SK-N-SH treated with all-trans-retinoic acid at 6 μM for 48 hours (cell line): ENCODE measurements at regions not wholly inside any gene's neighbourhood (a gene's known extent, or its start where the extent isn't known, plus 50 kb on each side); places are given as distances from the start of the nearest gene placed in this dataset.

Experiments used
- ATAC-seq: fragments of 200-7000 bp; cut with Tn5 transposase; 3 replicates; pipeline ENCODE4 v1.9.1; 2020; ENCODE audit warnings: mild to moderate bottlenecking, moderate library complexity
- ARNTL ChIP-seq: fragments of 450-650 bp; formaldehyde crosslinking; IDR thresholded peaks from 2 replicates; pipeline ENCODE4 v1.5.0; 2020; ENCODE audit warnings: low read depth, mild to moderate bottlenecking, moderate library complexity, borderline replicate concordance
- BACH2 ChIP-seq: fragments of 250-450 bp; sonication (Bioruptor Pico); IDR thresholded peaks from 2 replicates; pipeline ENCODE4 v1.9.0; 2021; ENCODE audit warnings: mild to moderate bottlenecking, borderline replicate concordance
- CREB5 ChIP-seq: fragments of 250-450 bp; sonication (Bioruptor Pico); IDR thresholded peaks from 2 replicates; pipeline ENCODE4 v1.5.1; 2020; ENCODE audit warnings: low read depth, mild to moderate bottlenecking, moderate library complexity
- CSDC2 ChIP-seq: fragments of 250-450 bp; sonication (Bioruptor Pico); IDR thresholded peaks from 2 replicates; pipeline ENCODE4 v1.5.0; 2020; ENCODE audit warnings: mild to moderate bottlenecking, moderate library complexity
- CSRNP3 ChIP-seq: fragments of 250-450 bp; sonication (Bioruptor Pico); IDR thresholded peaks from 2 replicates; pipeline ENCODE4 v1.5.1; 2021; ENCODE audit warnings: mild to moderate bottlenecking, moderate library complexity
- ESRRG ChIP-seq: fragments of 250-450 bp; sonication (Bioruptor Pico); IDR thresholded peaks from 2 replicates; pipeline ENCODE4 v1.6.1; 2021; ENCODE audit warnings: mild to moderate bottlenecking
- GLIS3 ChIP-seq: fragments of 250-450 bp; sonication (Bioruptor Pico); IDR thresholded peaks from 2 replicates; pipeline ENCODE4 v1.5.0; 2020; ENCODE audit warnings: mild to moderate bottlenecking, moderate library complexity
- ISL1 ChIP-seq: fragments of 250-450 bp; sonication (Bioruptor Pico); IDR thresholded peaks from 2 replicates; pipeline ENCODE4 v2.1.2; 2022; ENCODE audit warnings: mild to moderate bottlenecking, moderate library complexity
- OSR1 ChIP-seq: fragments of 250-450 bp; sonication (Bioruptor Pico); IDR thresholded peaks from 2 replicates; pipeline ENCODE4 v1.8.0; 2022; ENCODE audit warnings: moderate library complexity, mild to moderate bottlenecking, inconsistent platforms
- PATZ1 ChIP-seq: fragments of 250-450 bp; sonication (Bioruptor Pico); IDR thresholded peaks from 2 replicates; pipeline ENCODE4 v1.8.0; 2020; ENCODE audit warnings: mild to moderate bottlenecking, moderate library complexity, borderline replicate concordance
- POU6F1 ChIP-seq: fragments of 250-450 bp; sonication (Bioruptor Pico); IDR thresholded peaks from 2 replicates; pipeline ENCODE4 v1.8.0; 2021; ENCODE audit warnings: low read depth, mild to moderate bottlenecking, moderate library complexity, borderline replicate concordance
- PPARA ChIP-seq: fragments of 250-450 bp; sonication (Bioruptor Pico); IDR thresholded peaks from 2 replicates; pipeline ENCODE4 v1.5.0; 2020; ENCODE audit warnings: mild to moderate bottlenecking, borderline replicate concordance
- RARB ChIP-seq: fragments of 250-450 bp; sonication (Bioruptor Pico); IDR thresholded peaks from 2 replicates; pipeline ENCODE4 v1.8.0; 2021; ENCODE audit warnings: mild to moderate bottlenecking, moderate library complexity
- SNAI2 ChIP-seq: fragments of 250-450 bp; sonication (Bioruptor Pico); IDR thresholded peaks from 2 replicates; pipeline ENCODE4 v1.5.0; 2020; ENCODE audit warnings: mild to moderate bottlenecking, moderate library complexity
- TCF4 ChIP-seq: fragments of 250-450 bp; sonication (Bioruptor Pico); IDR thresholded peaks from 2 replicates; pipeline ENCODE4 v1.8.0; 2021; ENCODE audit warnings: mild to moderate bottlenecking, moderate library complexity, borderline replicate concordance
- TSHZ2 ChIP-seq: fragments of 250-450 bp; sonication (Bioruptor Pico); IDR thresholded peaks from 2 replicates; pipeline ENCODE4 v1.5.0; 2020; ENCODE audit warnings: mild to moderate bottlenecking, moderate library complexity
- ZC3H10 ChIP-seq: fragments of 250-450 bp; sonication (Bioruptor Pico); IDR thresholded peaks from 2 replicates; pipeline ENCODE4 v1.5.1; 2021; ENCODE audit warnings: mild to moderate bottlenecking, moderate library complexity
- ZFP3 ChIP-seq: fragments of 250-450 bp; sonication (Bioruptor Pico); IDR thresholded peaks from 2 replicates; pipeline ENCODE4 v1.5.0; 2020; ENCODE audit warnings: mild to moderate bottlenecking, moderate library complexity
- ZFP30 ChIP-seq: fragments of 450-650 bp; formaldehyde crosslinking; IDR thresholded peaks from 2 replicates; pipeline ENCODE4 v1.5.0; 2022; ENCODE audit warnings: mild to moderate bottlenecking, moderate library complexity
- ZNF565 ChIP-seq: fragments of 450-650 bp; formaldehyde crosslinking; conservative IDR thresholded peaks from 2 replicates; pipeline ENCODE4 v1.5.0; 2020; ENCODE audit warnings: low read depth, mild to moderate bottlenecking, moderate library complexity
- ZNF70 ChIP-seq: fragments of 450-650 bp; formaldehyde crosslinking; IDR thresholded peaks from 2 replicates; pipeline ENCODE4 v1.5.0; 2020; ENCODE audit warnings: mild to moderate bottlenecking, moderate library complexity
- ZNF8 ChIP-seq: fragments of 450-650 bp; formaldehyde crosslinking; IDR thresholded peaks from 2 replicates; pipeline ENCODE4 v1.5.0; 2020; ENCODE audit warnings: mild to moderate bottlenecking, moderate library complexity

GRCh38 chr3:34534013-34534412, 735.6 kb downstream of the PDCD6IP start:
- ATAC-seq: no peak
- TF ChIP-seq ZNF70 (no peak), OSR1 (CRISPR knock-in tag) (no peak), ISL1 (CRISPR knock-in tag) (no peak), TSHZ2 (CRISPR knock-in tag) (no peak), CSRNP3 (CRISPR knock-in tag) (no peak), POU6F1 (no peak), ZFP3 (CRISPR knock-in tag) (no peak), TCF4 (CRISPR knock-in tag) (no peak), ESRRG (CRISPR knock-in tag) (no peak), PATZ1 (no peak), PPARA (CRISPR knock-in tag) (no peak), CSDC2 (no peak), ZNF8 (CRISPR knock-in tag) (no peak), ARNTL (CRISPR knock-in tag) (no peak), GLIS3 (CRISPR knock-in tag) (no peak), CREB5 (CRISPR knock-in tag) (no peak)

- ATAC-seq: no peak
- no peak for TF ChIP-seq ZFP30 (CRISPR knock-in tag)
- no peak for TF ChIP-seq PATZ1
- no peak for TF ChIP-seq OSR1 (CRISPR knock-in tag)
- no peak for TF ChIP-seq ISL1 (CRISPR knock-in tag)
- no peak for TF ChIP-seq SNAI2 (CRISPR knock-in tag)
- TF ChIP-seq PPARA (CRISPR knock-in tag): no peak
- no peak for TF ChIP-seq POU6F1
- TF ChIP-seq GLIS3 (CRISPR knock-in tag): no peak
- no peak for TF ChIP-seq TCF4 (CRISPR knock-in tag)
- no peak for TF ChIP-seq ZNF565 (CRISPR knock-in tag)
- TF ChIP-seq RARB: no peak
- no peak for TF ChIP-seq ESRRG (CRISPR knock-in tag)
- TF ChIP-seq ZC3H10 (CRISPR knock-in tag): no peak
- TF ChIP-seq ARNTL (CRISPR knock-in tag): no peak
- no peak for TF ChIP-seq CSRNP3 (CRISPR knock-in tag)
- no peak for TF ChIP-seq BACH2 (CRISPR knock-in tag)
- TF ChIP-seq, all 23 proteins: peak for 0
Observed at GRCh38 chr3:34544136-34544535, 745.7 kb downstream of the PDCD6IP start.
